ENCODE measurements at regions not wholly inside any gene's neighbourhood (a gene's known extent, or its start where the extent isn't known, plus 50 kb on each side); places are given as distances from the start of the nearest gene placed in this dataset.

- intact Hi-C loops (cut with micrococcal nuclease) = loop anchor here in 1 of 2 donors (10.0 kb wide), 1 partner anchor 1405 kb away; the partner anchor contains the start of gene MEIS1
- Mint-ChIP-seq H3K36me3 (no peaks in the 10 kb centered on the region), H3K9me3 (no peaks in the 10 kb centered on the region), H3K4me1 (no peaks in the 10 kb centered on the region), H3K27me3 (ENCODE audit: low read depth in 3 of 3) (peaks cover 0 to 14% (median 5%) of the 10 kb centered on the region in 3 donors), H3K4me3 (no peak overlapping the region), H3K27ac (peak overlapping the region in 1 of 7 donors; percentile 27)
- Histone ChIP-seq H3K79me2 (ENCODE audit: insufficient read depth, low read length) (no peaks in the 10 kb centered on the region), H2AFZ (ENCODE audit: insufficient read depth, low read depth, low read length, poor library complexity, severe bottlenecking) (no peak overlapping the region), H3K27ac (ENCODE audit: low read depth in 1 of 2, low read length in 2 of 2) (no peak overlapping the region), H3K27me3 (ENCODE audit: control insufficient read depth in 2 of 2, insufficient read depth in 2 of 2, low read length in 2 of 2) (peaks cover 0 to 1% of the 10 kb centered on the region in 2 donors), H3K9ac (ENCODE audit: insufficient read depth, low read length, poor library complexity, severe bottlenecking) (no peak overlapping the region), H3K9me3 (replicated peaks in 1 of 2; ENCODE audit: control insufficient read depth in 1 of 2, insufficient read depth in 1 of 2, low read length in 2 of 2) (no peaks in the 10 kb centered on the region), H3K36me3 (replicated peaks in 1 of 2; ENCODE audit: control insufficient read depth in 1 of 2, insufficient read depth in 2 of 2, low read length in 2 of 2) (no peaks in the 10 kb centered on the region), H4K20me1 (ENCODE audit: insufficient read depth, low read length) (no peaks in the 10 kb centered on the region), H3K4me1 (ENCODE audit: control insufficient read depth in 1 of 2, insufficient read depth in 2 of 2, low read length in 2 of 2) (no peaks in the 10 kb centered on the region), H3K4me3 (replicated peaks in 1 of 3; ENCODE audit: low read depth in 2 of 3, low read length in 3 of 3) (no peak overlapping the region), H3K4me2 (replicated peaks; ENCODE audit: extremely low read depth, low read length, poor library complexity, severe bottlenecking) (no peak overlapping the region)
- DNase-seq = no peak
- no peak for TF ChIP-seq CTCF (IDR thresholded peaks at IDR 0.05)
- WGBS (ENCODE audit: insufficient coverage) = 100% methylated on average over 1 of the region's 3 CpGs
Measured at GRCh38 chr2:67839668-67840067, 223.1 kb downstream of the C1D start.

- TF ChIP-seq CTCF (IDR thresholded peaks at IDR 0.05) = no peak
- DNase-seq = no peak
- no peak overlapping the region for H2AFZ ChIP-seq (ENCODE audit: insufficient read depth, low read depth, low read length, poor library complexity, severe bottlenecking)
- intact Hi-C loops (cut with micrococcal nuclease) = loop anchor here in 1 of 2 donors (10.0 kb wide), 1 partner anchor 1406 kb away; the partner anchor contains the start of gene MEIS1
- no peaks in the 10 kb centered on the region for H3K4me1 Mint-ChIP-seq
- no peaks in the 10 kb centered on the region for H3K4me1 ChIP-seq (ENCODE audit: control insufficient read depth in 1 of 2, insufficient read depth in 2 of 2, low read length in 2 of 2)
- H3K27ac ChIP-seq (ENCODE audit: low read depth in 1 of 2, low read length in 2 of 2) = no peak overlapping the region
- peaks cover 2 to 17% (median 5%) of the 10 kb centered on the region in 3 donors for H3K27me3 Mint-ChIP-seq (ENCODE audit: low read depth in 3 of 3)
- H3K9me3 ChIP-seq (replicated peaks in 1 of 2; ENCODE audit: control insufficient read depth in 1 of 2, insufficient read depth in 1 of 2, low read length in 2 of 2) = no peaks in the 10 kb centered on the region
- no peak overlapping the region for H3K9ac ChIP-seq (ENCODE audit: insufficient read depth, low read length, poor library complexity, severe bottlenecking)
- H3K4me2 ChIP-seq (replicated peaks; ENCODE audit: extremely low read depth, low read length, poor library complexity, severe bottlenecking) = no peak overlapping the region
- H3K9me3 Mint-ChIP-seq = no peaks in the 10 kb centered on the region
- no peak overlapping the region for H3K27ac Mint-ChIP-seq
- H4K20me1 ChIP-seq (ENCODE audit: insufficient read depth, low read length) = no peaks in the 10 kb centered on the region
- WGBS (ENCODE audit: insufficient coverage) = 0% methylated on average over 2 of the region's 5 CpGs
- no peaks in the 10 kb centered on the region for H3K36me3 Mint-ChIP-seq
- H3K4me3 ChIP-seq (replicated peaks in 1 of 3; ENCODE audit: low read depth in 2 of 3, low read length in 3 of 3) = no peak overlapping the region
- no peak overlapping the region for H3K4me3 Mint-ChIP-seq
- peaks cover 0 to 5% of the 10 kb centered on the region in 2 donors for H3K27me3 ChIP-seq (ENCODE audit: control insufficient read depth in 2 of 2, insufficient read depth in 2 of 2, low read length in 2 of 2)
- H3K79me2 ChIP-seq (ENCODE audit: insufficient read depth, low read length) = no peaks in the 10 kb centered on the region
- no peaks in the 10 kb centered on the region for H3K36me3 ChIP-seq (replicated peaks in 1 of 2; ENCODE audit: control insufficient read depth in 1 of 2, insufficient read depth in 2 of 2, low read length in 2 of 2)
Measured at GRCh38 chr2:67840460-67841068, 222.2 kb downstream of the C1D start.
